Caco-2 (cell line): ENCODE measurements at regions not wholly inside any gene's neighbourhood (a gene's known extent, or its start where the extent isn't known, plus 50 kb on each side); places are given as distances from the start of the nearest gene placed in this dataset.

Source experiments
- BruUV-seq: library from RNA; stranded (reverse); fragments of 400-500 nt; replicated peaks from 2 replicates; lab custom pipeline; 2021; lab: Mats Ljungman, UMichigan
- CTCF ChIA-PET: fragments of 300-600 bp; sonication (Branson Sonifier 250); formaldehyde crosslinking; loops from one replicate; lab custom pipeline; 2022; ENCODE audit warnings: antibody characterized with exemption; lab: Charles Lee
- POLR2A ChIA-PET: fragments of 300-600 bp; sonication (Branson Sonifier 250); formaldehyde crosslinking; loops from one replicate; lab custom pipeline; 2022; ENCODE audit warnings: antibody characterized with exemption; lab: Charles Lee
- DNase-seq, 2 experiments: peaks; one replicate each; pipeline versions ENCODE4 v3.0.0 to v3.0.0-alpha.2; 2020 to 2022
- H3K27me3 ChIP-seq: replicated peaks from 2 replicates; pipeline ENCODE4 v1.6.0; 2011; ENCODE audit warnings: low read length; ENCODE audit not compliant: control insufficient read depth, insufficient read depth
- H3K36me3 ChIP-seq: 2 replicates; pipeline ENCODE4 v1.5.1; 2011; ENCODE audit warnings: low read length; ENCODE audit not compliant: control insufficient read depth, insufficient read depth
- H3K4me1 ChIP-seq: fragments of 250-450 bp; sonication (Bioruptor Pico); 2 replicates; pipeline ENCODE4 v1.5.1; 2020; ENCODE audit warnings: mild to moderate bottlenecking
- H3K4me3 ChIP-seq: 2 replicates; pipeline ENCODE4 v1.5.1; 2011; ENCODE audit warnings: low read depth, mild to moderate bottlenecking, control low read depth, low read length
- H3K9me3 ChIP-seq: fragments of 250-450 bp; sonication (Bioruptor Pico); 2 replicates; pipeline ENCODE4 v1.5.1; 2020; ENCODE audit warnings: mild to moderate bottlenecking, moderate library complexity
- H3K27ac Mint-ChIP-seq: one replicate; pipeline ENCODE4 v1.8.0; 2022; ENCODE audit warnings: mixed read lengths; ENCODE audit not compliant: unreplicated experiment
- H3K27me3 Mint-ChIP-seq: one replicate; pipeline ENCODE4 v1.8.0; 2022; ENCODE audit warnings: mixed read lengths; ENCODE audit not compliant: insufficient read depth, unreplicated experiment
- H3K36me3 Mint-ChIP-seq: one replicate; pipeline ENCODE4 v1.8.0; 2022; ENCODE audit warnings: mild to moderate bottlenecking, mixed read lengths; ENCODE audit not compliant: insufficient read depth, unreplicated experiment
- H3K4me1 Mint-ChIP-seq: one replicate; pipeline ENCODE4 v1.8.0; 2022; ENCODE audit warnings: low read depth, mixed read lengths; ENCODE audit not compliant: unreplicated experiment
- H3K4me3 Mint-ChIP-seq: one replicate; pipeline ENCODE4 v1.8.0; 2022; ENCODE audit warnings: mild to moderate bottlenecking, moderate library complexity, mixed read lengths; ENCODE audit not compliant: unreplicated experiment
- H3K9me3 Mint-ChIP-seq: one replicate; pipeline ENCODE4 v1.8.0; 2022; ENCODE audit warnings: mixed read lengths; ENCODE audit not compliant: unreplicated experiment
- intact Hi-C: fragments of 100-400 bp; cut with micrococcal nuclease; formaldehyde crosslinking; loops from one replicate; pipeline ENCODE4 v1.10.0; 2022; ENCODE audit not compliant: unreplicated experiment
- TF ChIP-seq, protein P1 (sequence below), 2 experiments: fragments of 200-600 bp in 1 of 2; IDR thresholded peaks; 1 replicate in 1 of 2; 2 replicates in 1 of 2; pipeline versions ENCODE4 v1.5.1 to v1.8.0; 2011 to 2022; ENCODE audit warnings: antibody characterized with exemption in 1 of 2, control low read depth in 1 of 2, inconsistent platforms in 1 of 2, low read depth in 1 of 2, low read length in 1 of 2, mild to moderate bottlenecking in 1 of 2, moderate library complexity in 1 of 2; ENCODE audit not compliant: insufficient read depth in 1 of 2, severe bottlenecking in 1 of 2, unreplicated experiment in 1 of 2

DNA sequence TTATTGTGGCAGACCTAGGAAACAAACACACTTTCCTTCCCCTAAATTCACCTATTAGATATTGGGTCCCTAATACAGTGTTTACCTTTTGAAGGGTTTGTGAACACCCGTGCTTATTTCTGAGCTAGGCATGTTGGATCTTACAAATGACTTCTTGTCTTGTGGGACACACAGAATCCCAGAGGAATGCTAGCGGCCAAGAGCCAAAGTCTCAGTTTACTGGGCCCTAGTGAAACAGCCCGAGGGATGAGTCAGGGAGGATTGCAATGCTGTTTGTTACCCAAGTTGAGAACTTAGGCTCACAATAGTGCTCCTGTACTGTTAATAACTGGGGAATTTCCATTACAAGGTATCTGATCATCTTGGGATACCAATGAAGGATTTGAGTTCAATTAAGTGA is 100.1 kb upstream of the AKT3 start:
- Histone ChIP-seq H3K4me1 (peaks cover 13% of the 10 kb centered on the region; the same call in 1 of the 2 replicates), H3K36me3 (no peaks in the 10 kb centered on the region), H3K27me3 (no peaks in the 10 kb centered on the region), H3K4me3 (no peak overlapping the region), H3K9me3 (no peaks in the 10 kb centered on the region)
- Mint-ChIP-seq H3K27ac (no peak overlapping the region), H3K27me3 (no peaks in the 10 kb centered on the region), H3K4me3 (no peak overlapping the region), H3K9me3 (no peaks in the 10 kb centered on the region), H3K4me1 (no peaks in the 10 kb centered on the region), H3K36me3 (no peaks in the 10 kb centered on the region)
- no peak for DNase-seq
- TF ChIP-seq, protein P1, sequence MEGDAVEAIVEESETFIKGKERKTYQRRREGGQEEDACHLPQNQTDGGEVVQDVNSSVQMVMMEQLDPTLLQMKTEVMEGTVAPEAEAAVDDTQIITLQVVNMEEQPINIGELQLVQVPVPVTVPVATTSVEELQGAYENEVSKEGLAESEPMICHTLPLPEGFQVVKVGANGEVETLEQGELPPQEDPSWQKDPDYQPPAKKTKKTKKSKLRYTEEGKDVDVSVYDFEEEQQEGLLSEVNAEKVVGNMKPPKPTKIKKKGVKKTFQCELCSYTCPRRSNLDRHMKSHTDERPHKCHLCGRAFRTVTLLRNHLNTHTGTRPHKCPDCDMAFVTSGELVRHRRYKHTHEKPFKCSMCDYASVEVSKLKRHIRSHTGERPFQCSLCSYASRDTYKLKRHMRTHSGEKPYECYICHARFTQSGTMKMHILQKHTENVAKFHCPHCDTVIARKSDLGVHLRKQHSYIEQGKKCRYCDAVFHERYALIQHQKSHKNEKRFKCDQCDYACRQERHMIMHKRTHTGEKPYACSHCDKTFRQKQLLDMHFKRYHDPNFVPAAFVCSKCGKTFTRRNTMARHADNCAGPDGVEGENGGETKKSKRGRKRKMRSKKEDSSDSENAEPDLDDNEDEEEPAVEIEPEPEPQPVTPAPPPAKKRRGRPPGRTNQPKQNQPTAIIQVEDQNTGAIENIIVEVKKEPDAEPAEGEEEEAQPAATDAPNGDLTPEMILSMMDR (IDR thresholded peaks at IDR 0.05; ENCODE audit: insufficient read depth in 1 of 2, low read depth in 1 of 2, low read length in 1 of 2, severe bottlenecking in 1 of 2, unreplicated experiment in 1 of 2): no peak
- ChIA-PET CTCF (no interaction called here), POLR2A (no interaction called here)
- BruUV-seq: no TSS peak
- intact Hi-C loops: no loop called here

DNA sequence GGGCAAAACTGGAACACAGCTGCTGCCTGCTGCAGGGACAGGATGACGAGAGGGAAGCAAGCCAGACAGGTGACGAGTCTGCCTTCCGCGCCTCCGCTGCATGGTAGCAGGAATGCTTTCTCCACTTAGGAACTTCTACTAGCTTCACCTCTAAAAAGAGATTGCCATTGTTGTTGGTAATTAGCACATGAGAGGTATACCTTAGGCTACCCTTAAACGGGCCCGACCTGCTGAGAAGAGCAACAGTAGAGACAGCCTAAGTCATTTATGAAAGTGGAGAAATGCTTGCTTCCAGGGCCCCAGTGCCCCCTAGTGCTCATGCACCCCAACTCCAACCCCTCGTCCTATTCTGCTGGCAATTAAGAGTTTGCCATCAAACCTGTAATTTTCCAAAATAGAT is 96.9 kb upstream of the AKT3 start:
- TF ChIP-seq, protein P1 (IDR thresholded peaks at IDR 0.05; ENCODE audit: insufficient read depth in 1 of 2, low read depth in 1 of 2, low read length in 1 of 2, severe bottlenecking in 1 of 2, unreplicated experiment in 1 of 2): peak; percentile 12 to 29
- Histone ChIP-seq H3K4me3 (no peak overlapping the region), H3K27me3 (no peaks in the 10 kb centered on the region), H3K36me3 (no peaks in the 10 kb centered on the region), H3K4me1 (peaks cover 35% of the 10 kb centered on the region), H3K9me3 (no peaks in the 10 kb centered on the region)
- peak in 1 of 2 experiments; percentile 35 for DNase-seq
- Mint-ChIP-seq H3K4me3 (no peak overlapping the region), H3K9me3 (no peaks in the 10 kb centered on the region), H3K27me3 (no peaks in the 10 kb centered on the region), H3K36me3 (no peaks in the 10 kb centered on the region), H3K4me1 (peaks cover 5% of the 10 kb centered on the region), H3K27ac (no peak overlapping the region)
- BruUV-seq: no TSS peak
- intact Hi-C loops: loop anchor here (2.0 kb wide), 1 partner anchor 234 kb away; no protein-coding TSS in a partner anchor
- ChIA-PET POLR2A (no interaction called here), CTCF (no interaction called here)

DNA sequence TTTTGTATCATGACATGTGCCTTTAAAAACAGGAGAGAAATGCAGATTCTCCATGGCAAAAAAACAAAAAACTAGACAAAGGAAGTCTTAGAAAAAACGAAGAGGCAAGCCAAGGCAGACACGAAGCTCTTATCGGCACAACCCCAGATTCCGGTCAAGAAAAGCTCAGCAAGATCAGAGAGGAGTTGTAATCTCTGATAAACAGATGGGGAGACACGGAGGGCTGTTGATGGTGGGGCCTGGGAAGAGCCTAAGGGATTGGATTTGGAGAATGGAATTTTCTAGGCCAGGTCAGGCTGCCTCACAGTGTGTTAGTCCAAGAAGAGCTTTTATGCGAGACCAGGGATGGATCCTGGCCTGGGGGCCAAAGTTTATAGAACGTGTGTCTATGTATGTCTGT is 96.2 kb upstream of the AKT3 start:
- no peak overlapping the region for H3K4me3 Mint-ChIP-seq
- no TSS peak for BruUV-seq
- ChIA-PET CTCF (no interaction called here), POLR2A (no interaction called here)
- TF ChIP-seq, protein P1 (IDR thresholded peaks at IDR 0.05; ENCODE audit: insufficient read depth in 1 of 2, low read depth in 1 of 2, low read length in 1 of 2, severe bottlenecking in 1 of 2, unreplicated experiment in 1 of 2): no peak
- no peaks in the 10 kb centered on the region for H3K36me3 Mint-ChIP-seq
- no peaks in the 10 kb centered on the region for H3K36me3 ChIP-seq
- peaks cover 35% of the 10 kb centered on the region for H3K4me1 ChIP-seq
- no peak for DNase-seq
- no peak overlapping the region for H3K27ac Mint-ChIP-seq
- H3K9me3 Mint-ChIP-seq: no peaks in the 10 kb centered on the region
- no peaks in the 10 kb centered on the region for H3K9me3 ChIP-seq
- H3K4me1 Mint-ChIP-seq: peaks cover 5% of the 10 kb centered on the region
- H3K27me3 Mint-ChIP-seq: no peaks in the 10 kb centered on the region
- intact Hi-C loops: loop anchor here (2.0 kb wide), 1 partner anchor 233 kb away; no protein-coding TSS in a partner anchor
- no peaks in the 10 kb centered on the region for H3K27me3 ChIP-seq
- H3K4me3 ChIP-seq: no peak overlapping the region
